Spleen (tissue), 7 donors: ENCODE measurements at regions not wholly inside any gene's neighbourhood (a gene's known extent, or its start where the extent isn't known, plus 50 kb on each side); places are given as distances from the start of the nearest gene placed in this dataset.

ENCODE experiments used
- CTCF ChIP-seq, 11 experiments: fragments of 200-600 bp in 7 of 11; fragments of 450-650 bp in 4 of 11; sonication (generic) in 4 of 11; IDR thresholded peaks in 8 of 11; conservative IDR thresholded peaks in 3 of 11; 1 replicate in 7 of 11; 2 replicates in 4 of 11; pipeline versions ENCODE4 v1.4.0 to v1.8.0; 2016 to 2021; ENCODE audit warnings: antibody characterized with exemption in 11 of 11, inconsistent platforms in 4 of 11, mild to moderate bottlenecking in 1 of 11
- POLR2A ChIP-seq, 3 donors: fragments of 450-650 bp; IDR thresholded peaks; one replicate each; pipeline ENCODE4 v1.5.1; 2017; ENCODE audit warnings: antibody characterized with exemption in 3 of 3, mild to moderate bottlenecking in 1 of 3
- POLR2AphosphoS5 ChIP-seq, 3 donors: sonication (generic); formaldehyde crosslinking; IDR thresholded peaks; one replicate each; pipeline ENCODE4 v1.5.1; 2017; ENCODE audit warnings: antibody characterized with exemption in 3 of 3
- donor health status: DM: no; HTN: no; CAD: no; lungs with moderate emphysema.
- donor health status: DM: no; HTN: no; CAD: no.
- donor health status: DM: no; HTN: no; CAD: no.

GRCh38 chr11:123318623-123319022 is 111.4 kb upstream of the GRAMD1B start:
- TF ChIP-seq CTCF (IDR thresholded peaks at IDR 0.05 in 8 of 11, conservative IDR thresholded peaks at IDR 0.05 in 3 of 11) (no peak), POLR2A (IDR thresholded peaks at IDR 0.05) (no peak), POLR2AphosphoS5 (IDR thresholded peaks at IDR 0.05) (no peak)
